ENCODE measurements at regions not wholly inside any gene's neighbourhood (a gene's known extent, or its start where the extent isn't known, plus 50 kb on each side); places are given as distances from the start of the nearest gene placed in this dataset.

- TF ChIP-seq CTCF (conservative IDR thresholded peaks at IDR 0.05; ENCODE audit: low read depth, low read length) (no peak), EZH2 (IDR thresholded peaks at IDR 0.05; ENCODE audit: low read length, unreplicated experiment) (no peak), EZH2phosphoT487 (IDR thresholded peaks at IDR 0.05; ENCODE audit: borderline replicate concordance, low read length) (no peak)
These were observed 339.4 kb downstream of the KLF12 start for GRCh38 chr13:73794755-73795154.

Data from PC-3 (cell line).